Stomach smooth muscle (tissue), 2 donors: ENCODE measurements at regions not wholly inside any gene's neighbourhood (a gene's known extent, or its start where the extent isn't known, plus 50 kb on each side); places are given as distances from the start of the nearest gene placed in this dataset.
"Not testable (repeated sequence)": the region's sequence is repeated elsewhere in the genome, so short reads cannot be mapped to it uniquely, and the experiment has no call there.

ENCODE experiments used
- H3K27ac ChIP-seq: one replicate; pipeline ENCODE4 v1.7.0; 2013; ENCODE audit warnings: mild to moderate bottlenecking, low read length, inconsistent platforms
- H3K27me3 ChIP-seq, 2 donors: one replicate each; pipeline ENCODE4 v1.7.0; 2013; ENCODE audit warnings: low read length in 2 of 2; ENCODE audit not compliant: insufficient read depth in 2 of 2, control insufficient read depth in 1 of 2
- H3K36me3 ChIP-seq, 2 donors: one replicate each; pipeline ENCODE4 v1.7.0; 2013; ENCODE audit warnings: low read length in 2 of 2; ENCODE audit not compliant: control insufficient read depth in 2 of 2, insufficient read depth in 2 of 2
- H3K4me1 ChIP-seq: one replicate; pipeline ENCODE4 v1.7.0; 2013; ENCODE audit warnings: low read length; ENCODE audit not compliant: control insufficient read depth, insufficient read depth
- H3K4me3 ChIP-seq, 2 donors: one replicate each; pipeline ENCODE4 v1.7.0; 2013; ENCODE audit warnings: low read length in 2 of 2
- H3K9ac ChIP-seq, 2 donors: one replicate each; pipeline ENCODE4 v1.7.0; 2013; ENCODE audit warnings: low read length in 2 of 2, mild to moderate bottlenecking in 1 of 2
- H3K9me3 ChIP-seq, 2 donors: one replicate each; pipeline ENCODE4 v1.7.0; 2013; ENCODE audit warnings: low read length in 2 of 2; ENCODE audit not compliant: control insufficient read depth in 2 of 2
- donor health status: healthy.
- donor health status: Pancreatic carcinoma.

- Histone ChIP-seq H3K9ac (no peak overlapping the region), H3K9me3 (no peaks in the 10 kb centered on the region), H3K27me3 (no peaks in the 10 kb centered on the region), H3K4me3 (no peak overlapping the region), H3K4me1 (no peaks in the 10 kb centered on the region), H3K27ac (no peak overlapping the region), H3K36me3 (no peaks in the 10 kb centered on the region)
Observed at GRCh38 chr3:176296066-176296597, 901.1 kb downstream of the TBL1XR1 start.

- H3K27me3 ChIP-seq = no peaks in the 10 kb centered on the region
- H3K4me1 ChIP-seq = no peaks in the 10 kb centered on the region
- no peak overlapping the region for H3K27ac ChIP-seq
- H3K36me3 ChIP-seq = no peaks in the 10 kb centered on the region
- no peak overlapping the region for H3K4me3 ChIP-seq
- no peaks in the 10 kb centered on the region for H3K9me3 ChIP-seq
- no peak overlapping the region for H3K9ac ChIP-seq
Observed at GRCh38 chr3:176293276-176293675, 904.0 kb downstream of the TBL1XR1 start.

GRCh38 chr3:176286476-176287085, 910.7 kb downstream of the TBL1XR1 start:
- H3K4me3 ChIP-seq = no peak overlapping the region
- no peaks in the 10 kb centered on the region for H3K27me3 ChIP-seq
- no peaks in the 10 kb centered on the region for H3K4me1 ChIP-seq
- H3K27ac ChIP-seq = no peak overlapping the region
- no peaks in the 10 kb centered on the region for H3K36me3 ChIP-seq
- no peaks in the 10 kb centered on the region for H3K9me3 ChIP-seq
- no peak overlapping the region for H3K9ac ChIP-seq

- Histone ChIP-seq H3K4me1 (no peaks in the 10 kb centered on the region), H3K27ac (no peak overlapping the region), H3K9ac (no peak overlapping the region), H3K9me3 (no peaks in the 10 kb centered on the region), H3K36me3 (no peaks in the 10 kb centered on the region), H3K4me3 (no peak overlapping the region), H3K27me3 (no peaks in the 10 kb centered on the region)
Observed at GRCh38 chr3:176275538-176275937, 921.7 kb downstream of the TBL1XR1 start.

- H3K4me1 ChIP-seq = no peaks in the 10 kb centered on the region
- H3K9ac ChIP-seq = no peak overlapping the region
- no peak overlapping the region for H3K27ac ChIP-seq
- peaks cover 0 to 1% of the 10 kb centered on the region in 2 donors for H3K9me3 ChIP-seq
- no peaks in the 10 kb centered on the region for H3K27me3 ChIP-seq
- H3K36me3 ChIP-seq = no peaks in the 10 kb centered on the region
- H3K4me3 ChIP-seq = no peak overlapping the region
Observed at GRCh38 chr3:176275113-176275512, 922.2 kb downstream of the TBL1XR1 start.

- no peak overlapping the region for H3K9ac ChIP-seq
- H3K4me3 ChIP-seq = no peak overlapping the region
- peaks cover under 1 to 1% of the 10 kb centered on the region in 2 donors for H3K9me3 ChIP-seq
- H3K4me1 ChIP-seq = no peaks in the 10 kb centered on the region
- no peaks in the 10 kb centered on the region for H3K27me3 ChIP-seq
- H3K36me3 ChIP-seq = no peaks in the 10 kb centered on the region
- no peak overlapping the region for H3K27ac ChIP-seq
Observed at GRCh38 chr3:176274161-176274560, 923.1 kb downstream of the TBL1XR1 start.

GRCh38 chr3:176262071-176262470, 935.2 kb downstream of the TBL1XR1 start:
- no peaks in the 10 kb centered on the region for H3K27me3 ChIP-seq
- no peaks in the 10 kb centered on the region for H3K4me1 ChIP-seq
- peaks cover 0 to 5% of the 10 kb centered on the region in 2 donors for H3K9me3 ChIP-seq
- no peak overlapping the region for H3K27ac ChIP-seq
- no peak overlapping the region for H3K9ac ChIP-seq
- no peaks in the 10 kb centered on the region for H3K36me3 ChIP-seq
- H3K4me3 ChIP-seq = no peak overlapping the region

GRCh38 chr3:176247191-176247590, 950.1 kb downstream of the TBL1XR1 start:
- H3K9ac ChIP-seq = no peak overlapping the region
- H3K27ac ChIP-seq = no peak overlapping the region
- no peaks in the 10 kb centered on the region for H3K4me1 ChIP-seq
- H3K4me3 ChIP-seq = no peak overlapping the region
- no peaks in the 10 kb centered on the region for H3K9me3 ChIP-seq
- no peaks in the 10 kb centered on the region for H3K36me3 ChIP-seq
- H3K27me3 ChIP-seq = no peaks in the 10 kb centered on the region

GRCh38 chr3:176219970-176220369, 977.3 kb downstream of the TBL1XR1 start:
- no peak overlapping the region for H3K9ac ChIP-seq
- H3K27me3 ChIP-seq = no peaks in the 10 kb centered on the region
- no peaks in the 10 kb centered on the region for H3K36me3 ChIP-seq
- H3K27ac ChIP-seq = no peak overlapping the region
- peaks cover 0 to 2% of the 10 kb centered on the region in 2 donors for H3K9me3 ChIP-seq
- H3K4me1 ChIP-seq = no peaks in the 10 kb centered on the region
- no peak overlapping the region for H3K4me3 ChIP-seq

- no peak overlapping the region for H3K27ac ChIP-seq
- no peaks in the 10 kb centered on the region for H3K27me3 ChIP-seq
- no peaks in the 10 kb centered on the region for H3K9me3 ChIP-seq
- H3K4me1 ChIP-seq = no peaks in the 10 kb centered on the region
- no peak overlapping the region for H3K9ac ChIP-seq
- no peaks in the 10 kb centered on the region for H3K36me3 ChIP-seq
- no peak overlapping the region for H3K4me3 ChIP-seq
Observed at GRCh38 chr3:176214758-176215157, 982.5 kb downstream of the TBL1XR1 start.

- H3K27me3 ChIP-seq, H3K4me3 ChIP-seq, H3K36me3 ChIP-seq, H3K9me3 ChIP-seq, H3K9ac ChIP-seq, H3K4me1 ChIP-seq, H3K27ac ChIP-seq: not testable (repeated sequence)
Observed at GRCh38 chr3:176213314-176213713, 984.0 kb downstream of the TBL1XR1 start.
